GM12873 (cell line): ENCODE measurements at regions not wholly inside any gene's neighbourhood (a gene's known extent, or its start where the extent isn't known, plus 50 kb on each side); places are given as distances from the start of the nearest gene placed in this dataset.
A peak's percentile ranks its signal among the peaks of the same experiment; 100 is the strongest.

Experiments
- CTCF ChIP-seq: IDR thresholded peaks from 2 replicates; pipeline ENCODE4 v1.5.1; 2012; ENCODE audit warnings: low read depth, mild to moderate bottlenecking, moderate library complexity, low read length, control low read depth; ENCODE audit not compliant: insufficient read depth; ENCODE audit errors: missing control alignments

- peak; percentile 11 for TF ChIP-seq CTCF
Observed at GRCh38 chr10:78301891-78302738, 268.5 kb downstream of the RPS24 start.

- no peak for TF ChIP-seq CTCF
Observed at GRCh38 chr10:78302739-78302988, 269.0 kb downstream of the RPS24 start.

DNA sequence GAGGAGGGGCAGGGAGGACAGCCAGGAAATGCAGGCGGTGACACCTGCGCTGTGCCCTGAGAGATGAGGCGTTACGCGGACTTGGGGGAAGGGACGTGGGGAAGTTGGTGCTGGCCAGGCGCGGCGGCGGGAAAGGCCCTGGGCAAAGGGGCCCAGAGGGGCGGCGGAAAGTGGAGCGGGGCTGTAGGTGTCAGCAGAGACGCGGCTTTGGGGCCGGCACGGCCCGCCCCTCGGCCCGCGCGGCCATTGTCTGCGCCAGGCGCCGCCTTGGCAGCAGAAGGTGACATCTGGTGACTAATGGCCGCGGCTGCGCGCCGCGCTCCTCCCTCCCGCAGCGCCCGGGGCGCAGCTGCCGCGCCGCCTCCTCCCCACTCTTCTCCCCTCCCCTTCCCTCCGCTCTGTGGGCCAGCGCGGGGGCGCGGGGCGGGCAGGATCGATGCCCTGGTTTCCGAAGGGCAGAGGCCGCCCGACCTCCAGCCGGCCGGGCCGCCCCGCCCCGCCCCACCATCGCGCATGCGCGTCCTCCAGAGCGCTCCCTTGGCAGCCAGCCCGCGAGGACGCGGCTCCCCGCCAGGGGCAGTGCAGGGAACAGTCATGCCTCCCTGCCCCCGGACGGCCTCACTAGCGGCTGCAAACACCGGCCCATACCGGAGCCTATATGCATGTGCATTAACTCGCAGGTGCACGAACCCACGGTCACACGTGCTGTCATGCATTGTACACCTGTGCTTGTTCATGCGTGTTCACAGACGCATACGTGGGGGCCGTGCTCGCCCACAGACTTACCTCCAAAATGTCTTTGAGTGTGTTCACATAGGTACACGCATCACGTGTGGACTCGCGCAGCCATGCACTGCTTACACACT lies 269.6 kb downstream of the RPS24 start:
- peak; percentile 84 for TF ChIP-seq CTCF

DNA sequence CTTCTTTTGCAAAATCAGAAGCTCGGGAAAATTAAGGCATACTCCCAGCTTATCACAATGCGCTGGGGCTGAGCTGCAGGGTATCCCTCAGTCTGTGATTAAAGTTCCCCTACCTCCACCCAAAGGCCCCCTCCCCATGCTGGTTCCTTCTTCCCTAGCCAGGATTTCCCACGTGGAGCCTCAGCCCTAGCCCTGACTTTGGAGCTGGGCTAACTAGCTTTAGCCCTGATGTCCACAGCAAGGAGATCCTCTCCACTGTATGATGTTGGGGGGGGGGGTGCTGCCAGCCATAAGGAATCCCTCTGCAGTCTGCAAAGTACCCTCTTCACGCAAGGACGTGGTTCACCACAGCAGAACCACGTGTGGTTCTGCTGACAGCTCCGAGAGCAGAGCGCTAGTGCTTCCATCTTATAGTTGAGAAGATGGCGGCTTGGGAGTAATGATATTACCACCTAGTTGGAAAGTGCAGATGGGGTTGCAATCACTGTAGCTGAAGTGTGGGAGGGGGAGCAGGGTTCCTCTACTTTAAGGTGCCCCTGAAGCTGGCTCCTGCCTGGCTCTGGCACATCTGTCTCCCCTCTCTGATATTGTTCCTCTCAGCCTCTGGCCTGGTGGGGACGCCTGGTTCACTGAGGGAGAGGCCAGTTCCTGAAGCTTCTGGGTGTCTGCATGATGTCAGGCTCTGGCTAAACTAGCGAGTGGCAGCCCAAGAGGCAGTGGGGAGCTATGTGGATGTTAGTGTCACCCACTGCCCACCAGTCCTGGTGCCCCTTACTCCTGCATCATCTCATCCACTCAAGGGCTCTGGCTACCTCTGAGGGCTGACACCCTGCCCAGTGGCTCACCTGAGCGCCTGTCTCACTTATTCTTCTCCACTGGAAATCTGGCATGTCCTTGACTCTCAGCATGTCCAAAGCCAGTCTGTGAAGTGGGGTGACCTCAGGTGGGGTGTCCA lies 270.7 kb downstream of the RPS24 start:
- TF ChIP-seq CTCF = no peak

DNA sequence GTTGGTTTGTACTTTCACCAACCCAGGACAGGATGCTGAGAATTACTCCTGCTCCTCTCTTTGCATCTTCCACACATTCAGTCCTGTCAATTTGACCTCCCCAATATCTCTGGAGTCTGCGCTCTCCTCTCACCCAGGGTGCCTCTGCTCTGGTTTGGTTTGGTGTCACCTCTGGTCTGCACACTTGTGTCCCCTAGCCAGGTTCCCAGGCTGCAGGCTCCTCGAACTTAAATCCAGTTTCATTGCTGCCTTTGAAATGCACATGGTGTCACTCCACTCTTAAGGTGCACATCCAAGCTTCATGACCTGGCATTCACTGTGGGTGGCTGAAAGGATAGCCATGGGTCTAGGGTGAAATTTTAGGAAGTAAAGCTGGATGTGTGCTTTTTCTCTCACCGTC lies 271.6 kb downstream of the RPS24 start:
- TF ChIP-seq CTCF = no peak

DNA sequence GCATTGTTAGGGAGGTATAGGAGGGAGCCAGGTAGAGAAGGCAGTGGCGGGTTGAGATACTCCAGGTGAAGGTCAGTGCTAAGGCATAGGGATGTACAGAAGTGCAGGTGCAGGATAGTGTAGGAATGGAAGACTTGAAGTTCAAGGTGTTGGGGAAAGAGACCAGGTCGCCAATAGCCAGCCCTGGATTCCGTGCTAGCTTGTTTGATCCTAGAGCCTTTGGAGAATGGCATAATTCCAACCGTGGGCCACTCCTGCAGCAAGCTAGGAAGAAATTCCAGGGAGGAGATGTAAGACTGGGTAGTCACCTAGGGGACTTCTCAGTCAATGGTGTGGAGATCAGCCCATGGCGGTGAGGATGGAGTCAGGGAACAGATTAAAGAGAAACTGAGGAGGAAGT lies 272.7 kb downstream of the RPS24 start:
- no peak for TF ChIP-seq CTCF

- no peak for TF ChIP-seq CTCF
Observed at GRCh38 chr10:78307576-78307975, 273.9 kb downstream of the RPS24 start.
